GM12878 (cell line): ENCODE measurements at regions not wholly inside any gene's neighbourhood (a gene's known extent, or its start where the extent isn't known, plus 50 kb on each side); places are given as distances from the start of the nearest gene placed in this dataset.

Source experiments
- ESRRA ChIP-seq: IDR thresholded peaks from 2 replicates; pipeline ENCODE4 v1.6.1; 2012; ENCODE audit warnings: mild to moderate bottlenecking, low read length, improper control_type of control experiment
- POLR2A ChIP-seq: IDR thresholded peaks from 2 replicates; pipeline ENCODE4 v1.6.1; 2011; ENCODE audit warnings: low read depth, mild to moderate bottlenecking, low read length
- POLR2AphosphoS5 ChIP-seq: IDR thresholded peaks from 2 replicates; pipeline ENCODE4 v1.6.1; 2011; ENCODE audit warnings: mild to moderate bottlenecking, low read length, inconsistent platforms
- TF ChIP-seq, protein P1 (sequence below), 3 experiments: IDR thresholded peaks in 2 of 3; conservative IDR thresholded peaks in 1 of 3; 2 replicates each; pipeline ENCODE4 v1.5.1; 2011; ENCODE audit warnings: low read depth in 3 of 3, low read length in 3 of 3, mild to moderate bottlenecking in 3 of 3, control low read depth in 2 of 3, moderate library complexity in 2 of 3, inconsistent platforms in 1 of 3, mixed read lengths in 1 of 3; ENCODE audit not compliant: control insufficient read depth in 2 of 3, insufficient read depth in 1 of 3; ENCODE audit errors: extremely low read depth in 1 of 3

DNA sequence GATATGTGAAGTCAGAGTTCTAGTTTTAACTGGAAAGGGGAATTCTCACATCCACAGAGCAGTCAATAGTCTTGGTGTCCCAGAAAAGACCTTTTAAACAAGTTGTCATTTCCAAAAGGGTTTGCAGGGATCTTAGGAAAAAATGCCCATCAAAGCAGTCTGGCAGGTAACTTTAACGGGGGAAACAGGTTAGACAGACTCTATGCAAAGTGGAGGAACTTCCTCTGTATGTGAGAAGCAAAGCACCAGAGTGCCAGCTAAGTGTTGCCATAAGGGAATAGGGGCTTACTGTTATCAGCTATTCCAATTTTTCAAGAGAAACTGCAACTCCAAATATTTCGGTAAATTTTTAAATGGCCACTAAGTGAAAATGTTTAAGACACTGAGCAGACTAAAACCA is 307.9 kb upstream of the MDFIC2 start:
- TF ChIP-seq POLR2AphosphoS5: no peak
- TF ChIP-seq, protein P1, sequence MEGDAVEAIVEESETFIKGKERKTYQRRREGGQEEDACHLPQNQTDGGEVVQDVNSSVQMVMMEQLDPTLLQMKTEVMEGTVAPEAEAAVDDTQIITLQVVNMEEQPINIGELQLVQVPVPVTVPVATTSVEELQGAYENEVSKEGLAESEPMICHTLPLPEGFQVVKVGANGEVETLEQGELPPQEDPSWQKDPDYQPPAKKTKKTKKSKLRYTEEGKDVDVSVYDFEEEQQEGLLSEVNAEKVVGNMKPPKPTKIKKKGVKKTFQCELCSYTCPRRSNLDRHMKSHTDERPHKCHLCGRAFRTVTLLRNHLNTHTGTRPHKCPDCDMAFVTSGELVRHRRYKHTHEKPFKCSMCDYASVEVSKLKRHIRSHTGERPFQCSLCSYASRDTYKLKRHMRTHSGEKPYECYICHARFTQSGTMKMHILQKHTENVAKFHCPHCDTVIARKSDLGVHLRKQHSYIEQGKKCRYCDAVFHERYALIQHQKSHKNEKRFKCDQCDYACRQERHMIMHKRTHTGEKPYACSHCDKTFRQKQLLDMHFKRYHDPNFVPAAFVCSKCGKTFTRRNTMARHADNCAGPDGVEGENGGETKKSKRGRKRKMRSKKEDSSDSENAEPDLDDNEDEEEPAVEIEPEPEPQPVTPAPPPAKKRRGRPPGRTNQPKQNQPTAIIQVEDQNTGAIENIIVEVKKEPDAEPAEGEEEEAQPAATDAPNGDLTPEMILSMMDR (IDR thresholded peaks at IDR 0.05 in 2 of 3, conservative IDR thresholded peaks at IDR 0.05 in 1 of 3; ENCODE audit: control insufficient read depth in 2 of 3, extremely low read depth in 1 of 3, insufficient read depth in 1 of 3, low read depth in 3 of 3, low read length in 3 of 3): no peak
- TF ChIP-seq ESRRA: no peak
- TF ChIP-seq POLR2A: no peak
